ENCODE measurements at regions not wholly inside any gene's neighbourhood (a gene's known extent, or its start where the extent isn't known, plus 50 kb on each side); places are given as distances from the start of the nearest gene placed in this dataset.

DNA sequence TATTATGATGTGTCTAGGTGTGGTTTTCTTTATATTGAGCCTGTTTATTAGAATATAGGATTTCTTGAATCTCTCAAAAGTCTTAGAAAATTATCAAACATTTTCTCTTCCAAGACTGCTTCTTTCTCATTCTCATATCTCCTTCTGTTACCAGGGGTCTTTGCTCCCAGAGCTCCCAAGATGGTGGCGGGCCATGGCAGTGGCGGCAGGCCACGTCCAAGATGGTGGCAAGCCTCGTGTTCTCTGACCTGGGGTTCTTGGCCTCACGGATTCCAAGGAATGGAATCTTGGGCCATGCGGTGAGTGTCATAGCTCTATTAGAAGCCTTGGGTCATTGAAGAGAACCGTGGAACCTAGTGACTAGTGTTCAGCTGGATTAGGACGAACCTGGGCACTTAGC, 248.9 kb downstream of the SMARCA2 start:
- Histone ChIP-seq H2AFZ (replicated peaks; ENCODE audit: low read length, poor library complexity) (no peak overlapping the region), H4K5ac (ENCODE audit: low read depth, low read length) (no peak overlapping the region), H2BK20ac (ENCODE audit: low read depth, low read length) (no peak overlapping the region), H3K4me2 (ENCODE audit: low read depth, low read length) (no peak overlapping the region), H3K36me3 (ENCODE audit: control insufficient read depth, insufficient read depth, low read length) (no peaks in the 10 kb centered on the region), H2BK15ac (ENCODE audit: low read depth, low read length) (no peak overlapping the region), H3K79me1 (ENCODE audit: low read depth in 1 of 2, low read length in 2 of 2) (no peaks in the 10 kb centered on the region), H2BK120ac (ENCODE audit: low read depth, low read length) (no peak overlapping the region), H3K4me3 (ENCODE audit: insufficient read depth, low read depth, low read length) (no peak overlapping the region), H2AK9ac (replicated peaks; ENCODE audit: low read depth, low read length, poor library complexity) (no peak overlapping the region), H3K18ac (ENCODE audit: low read depth, low read length) (no peak overlapping the region), H3K9me1 (ENCODE audit: insufficient read depth, low read length) (no peaks in the 10 kb centered on the region), H3K4ac (ENCODE audit: low read depth, low read length) (no peak overlapping the region), H3K4me1 (ENCODE audit: control insufficient read depth, insufficient read depth, low read length) (0 out of 2 replicates have a peak, but pooled peaks cover 2% of the 10 kb centered on the region), H4K91ac (ENCODE audit: insufficient read depth, low read depth, low read length) (no peak overlapping the region), H3K9ac (ENCODE audit: low read depth, low read length) (no peak overlapping the region), H3K27me3 (ENCODE audit: control insufficient read depth, insufficient read depth, low read length) (peaks cover 8% of the 10 kb centered on the region), H4K8ac (ENCODE audit: low read depth in 2 of 2, low read length in 2 of 2) (no peak overlapping the region), H2BK5ac (ENCODE audit: low read depth, low read length, poor library complexity, severe bottlenecking) (no peak overlapping the region), H3K23ac (ENCODE audit: low read depth, low read length) (no peak overlapping the region), H3K14ac (replicated peaks; ENCODE audit: low read depth, low read length) (no peak overlapping the region), H2AK5ac (ENCODE audit: low read depth, low read length) (no peak overlapping the region), H4K20me1 (ENCODE audit: insufficient read depth, low read length) (no peaks in the 10 kb centered on the region), H3K27ac (ENCODE audit: insufficient read depth, low read length) (no peak overlapping the region), H3K9me3 (ENCODE audit: control insufficient read depth, insufficient read depth, low read length) (no peaks in the 10 kb centered on the region), H3K56ac (ENCODE audit: extremely low read depth, insufficient read depth, low read length) (no peak overlapping the region)
- BruUV-seq (replicated peaks): no TSS peak
- intact Hi-C loops (cut with micrococcal nuclease): no loop called here
- ChIA-PET POLR2A (ENCODE audit: unreplicated experiment) (no interaction called here), CTCF (no interaction called here)
- WGBS, 2 experiments (ENCODE audit: extremely low coverage in 2 of 2, insufficient read length in 1 of 2): 77% methylated on average over 4 of the region's 8 CpGs; no CpG with 5 or more reads in 1 of the 2 experiments
- dilution Hi-C loops (cut with HindIII; ENCODE audit: low sequenced_read_pairs, unreplicated experiment): no loop called here
- TF ChIP-seq FOS (IDR thresholded peaks at IDR 0.05; ENCODE audit: low read depth, low read length) (no peak), POLR2A (IDR thresholded peaks at IDR 0.05; ENCODE audit: low read depth, low read length) (no peak), RFX5 (IDR thresholded peaks at IDR 0.05; ENCODE audit: low read depth, low read length) (no peak), NFE2L2 (IDR thresholded peaks at IDR 0.05; ENCODE audit: low read depth, low read length) (no peak), SMC3 (IDR thresholded peaks at IDR 0.05; ENCODE audit: low read depth, low read length) (no peak), CEBPB (IDR thresholded peaks at IDR 0.05; ENCODE audit: low read depth, low read length) (no peak), CTCF (conservative IDR thresholded peaks at IDR 0.05; ENCODE audit: low read depth, low read length) (no peak), MAFK (IDR thresholded peaks at IDR 0.05; ENCODE audit: low read depth, low read length) (no peak), CHD1 (IDR thresholded peaks at IDR 0.05; ENCODE audit: low read depth, low read length) (no peak), RAD21 (IDR thresholded peaks at IDR 0.05; ENCODE audit: low read length) (no peak), RCOR1 (IDR thresholded peaks at IDR 0.05; ENCODE audit: insufficient replicate concordance, low read length) (no peak), MAZ (IDR thresholded peaks at IDR 0.05; ENCODE audit: borderline replicate concordance, low read depth, low read length) (no peak), ELK1 (IDR thresholded peaks at IDR 0.05; ENCODE audit: borderline replicate concordance, low read depth, low read length) (no peak), USF2 (IDR thresholded peaks at IDR 0.05; ENCODE audit: low read depth, low read length) (no peak)
- in situ Hi-C loops (cut with MboI; ENCODE audit: low sequenced_read_pairs): no loop called here
- DNase-seq (no peak), ATAC-seq (ENCODE audit: low read depth) (no peak)

All from IMR-90 (cell line).